Stomach (tissue), 8 donors: ENCODE measurements at regions not wholly inside any gene's neighbourhood (a gene's known extent, or its start where the extent isn't known, plus 50 kb on each side); places are given as distances from the start of the nearest gene placed in this dataset.

ENCODE experiments used
- DNase-seq, 2 donors: peaks; one replicate each; pipeline versions ENCODE4 v3.0.0 to v3.0.0-alpha.2; 2013 to 2019
- H3K27ac ChIP-seq, 5 donors: fragments of 200-600 bp in 4 of 5; sonication (generic) in 4 of 5; one replicate each; pipeline ENCODE4 v1.5.1; 2013 to 2019; ENCODE audit warnings: mild to moderate bottlenecking in 1 of 5, moderate library complexity in 1 of 5
- H3K27me3 ChIP-seq, 3 donors: fragments of 200-600 bp; sonication (generic); one replicate each; pipeline ENCODE4 v1.5.1; 2017 to 2019; ENCODE audit warnings: mixed run types in 1 of 3
- H3K36me3 ChIP-seq, 4 donors: fragments of 200-600 bp; sonication (generic); 1 replicate in 3 of 4; 2 replicates in 1 of 4; pipeline ENCODE4 v1.5.1; 2016 to 2019
- H3K4me1 ChIP-seq, 4 donors: fragments of 200-600 bp; sonication (generic); one replicate each; pipeline ENCODE4 v1.5.1; 2016 to 2019
- H3K4me3 ChIP-seq, 4 donors: fragments of 200-600 bp; sonication (generic) in 3 of 4; one replicate each; pipeline ENCODE4 v1.5.1; 2016 to 2019; ENCODE audit warnings: mild to moderate bottlenecking in 1 of 4
- H3K9me3 ChIP-seq, 4 donors: fragments of 200-600 bp; sonication (generic); one replicate each; pipeline ENCODE4 v1.5.1; 2016 to 2019
- EP300 ChIP-seq: sonication (generic); formaldehyde crosslinking; IDR thresholded peaks from one replicate; pipeline ENCODE4 v1.6.1; 2017; ENCODE audit warnings: antibody characterized with exemption
- POLR2A ChIP-seq, 4 donors: fragments of 450-650 bp; IDR thresholded peaks; one replicate each; pipeline ENCODE4 v1.6.1; 2016; ENCODE audit warnings: antibody characterized with exemption in 4 of 4, control low read depth in 2 of 4, mild to moderate bottlenecking in 1 of 4, moderate library complexity in 1 of 4
- POLR2AphosphoS5 ChIP-seq, 3 donors: sonication (generic); formaldehyde crosslinking; IDR thresholded peaks; one replicate each; pipeline ENCODE4 v1.6.1; 2016; ENCODE audit warnings: antibody characterized with exemption in 3 of 3
- WGBS, 5 donors: extraction: QIAGEN DNeasy Blood & Tissue Kit in 3 of 5; methylation state at CpG; one replicate each; pipeline versions ENCODE4 v1.1.5 to v1.1.7; 2013 to 2018; 5-methylcytosine and 5-hydroxymethylcytosine counted together
- intact Hi-C: fragments of 100-400 bp; cut with DNase I; formaldehyde crosslinking; loops from one replicate; pipeline ENCODE4 v1.15.1; 2023; ENCODE audit warnings: low total_unique reads
- TF ChIP-seq, protein P1 (sequence below), 7 experiments: fragments of 450-650 bp in 4 of 7; fragments of 200-600 bp in 3 of 7; sonication (generic) in 3 of 7; IDR thresholded peaks; one replicate each; pipeline ENCODE4 v1.5.1; 2016 to 2019; ENCODE audit warnings: antibody characterized with exemption in 7 of 7, control low read depth in 2 of 7, mild to moderate bottlenecking in 1 of 7
- donor health status: healthy with polysubstance abuse.
- donor health status: Bipolar disorder and iron deficiency.
- donor health status: healthy.

DNA sequence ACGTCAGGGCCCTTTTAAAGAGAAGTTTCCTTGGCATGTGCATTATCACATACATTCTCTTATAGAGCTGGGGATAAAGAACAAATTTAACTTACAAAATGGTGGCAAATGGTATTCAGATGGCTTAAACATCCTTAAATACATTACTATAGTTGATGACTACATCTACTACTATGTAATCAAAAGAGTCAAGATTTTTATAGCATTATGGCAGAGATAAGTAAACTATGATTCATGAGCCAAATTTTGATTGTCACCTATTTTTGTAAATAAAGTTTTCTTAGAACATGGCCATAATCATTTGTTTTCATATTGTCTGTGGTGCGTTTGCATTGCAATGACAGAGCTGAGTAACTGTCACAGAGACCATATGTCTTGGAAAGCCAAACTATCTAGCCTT is 1188.6 kb upstream of the TENM4 start:
- Histone ChIP-seq H3K27me3 (no peaks in the 10 kb centered on the region), H3K4me1 (no peaks in the 10 kb centered on the region), H3K9me3 (no peaks in the 10 kb centered on the region), H3K36me3 (no peaks in the 10 kb centered on the region), H3K4me3 (no peak overlapping the region), H3K27ac (no peak overlapping the region)
- TF ChIP-seq POLR2AphosphoS5 (IDR thresholded peaks at IDR 0.05) (no peak), POLR2A (IDR thresholded peaks at IDR 0.05) (no peak), EP300 (no peak)
- TF ChIP-seq, protein P1, sequence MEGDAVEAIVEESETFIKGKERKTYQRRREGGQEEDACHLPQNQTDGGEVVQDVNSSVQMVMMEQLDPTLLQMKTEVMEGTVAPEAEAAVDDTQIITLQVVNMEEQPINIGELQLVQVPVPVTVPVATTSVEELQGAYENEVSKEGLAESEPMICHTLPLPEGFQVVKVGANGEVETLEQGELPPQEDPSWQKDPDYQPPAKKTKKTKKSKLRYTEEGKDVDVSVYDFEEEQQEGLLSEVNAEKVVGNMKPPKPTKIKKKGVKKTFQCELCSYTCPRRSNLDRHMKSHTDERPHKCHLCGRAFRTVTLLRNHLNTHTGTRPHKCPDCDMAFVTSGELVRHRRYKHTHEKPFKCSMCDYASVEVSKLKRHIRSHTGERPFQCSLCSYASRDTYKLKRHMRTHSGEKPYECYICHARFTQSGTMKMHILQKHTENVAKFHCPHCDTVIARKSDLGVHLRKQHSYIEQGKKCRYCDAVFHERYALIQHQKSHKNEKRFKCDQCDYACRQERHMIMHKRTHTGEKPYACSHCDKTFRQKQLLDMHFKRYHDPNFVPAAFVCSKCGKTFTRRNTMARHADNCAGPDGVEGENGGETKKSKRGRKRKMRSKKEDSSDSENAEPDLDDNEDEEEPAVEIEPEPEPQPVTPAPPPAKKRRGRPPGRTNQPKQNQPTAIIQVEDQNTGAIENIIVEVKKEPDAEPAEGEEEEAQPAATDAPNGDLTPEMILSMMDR (IDR thresholded peaks at IDR 0.05): no peak
- intact Hi-C loops: no loop called here
- WGBS, 5 donors: 69 to 89% (median 80%) methylated on average over 2 of the region's 2 CpGs
- no peak for DNase-seq

DNA sequence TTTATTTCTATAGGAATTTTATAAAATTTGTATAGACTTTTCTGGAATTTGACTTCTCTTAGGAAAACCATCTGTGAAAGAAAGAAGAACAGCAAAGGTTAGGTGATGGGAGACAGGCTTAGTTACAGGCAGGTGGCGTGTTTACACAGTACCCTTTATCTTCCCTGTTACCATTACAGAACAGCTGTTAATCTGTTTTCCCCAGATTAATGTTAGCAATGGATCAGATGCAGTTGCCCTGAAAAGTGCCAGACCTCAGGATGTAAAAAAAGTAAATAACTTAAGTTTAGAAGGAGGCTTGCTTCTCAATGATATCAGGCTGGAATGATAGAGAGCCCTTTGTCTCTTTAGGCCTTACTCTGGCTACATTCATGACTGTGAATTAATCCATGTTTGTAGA is 1186.5 kb upstream of the TENM4 start:
- H3K9me3 ChIP-seq: no peaks in the 10 kb centered on the region
- TF ChIP-seq POLR2AphosphoS5 (IDR thresholded peaks at IDR 0.05) (no peak), POLR2A (IDR thresholded peaks at IDR 0.05) (no peak), EP300 (no peak)
- TF ChIP-seq, protein P1 (IDR thresholded peaks at IDR 0.05): no peak
- H3K4me3 ChIP-seq: no peak overlapping the region
- H3K36me3 ChIP-seq: no peaks in the 10 kb centered on the region
- H3K27ac ChIP-seq: no peak overlapping the region
- intact Hi-C loops: no loop called here
- DNase-seq: peak in 1 of 2 donors; percentile 5
- H3K4me1 ChIP-seq: no peaks in the 10 kb centered on the region
- no peaks in the 10 kb centered on the region for H3K27me3 ChIP-seq
- 77 to 88% (median 80%) methylated on average over 1 of the region's 1 CpG for WGBS, 5 donors

DNA sequence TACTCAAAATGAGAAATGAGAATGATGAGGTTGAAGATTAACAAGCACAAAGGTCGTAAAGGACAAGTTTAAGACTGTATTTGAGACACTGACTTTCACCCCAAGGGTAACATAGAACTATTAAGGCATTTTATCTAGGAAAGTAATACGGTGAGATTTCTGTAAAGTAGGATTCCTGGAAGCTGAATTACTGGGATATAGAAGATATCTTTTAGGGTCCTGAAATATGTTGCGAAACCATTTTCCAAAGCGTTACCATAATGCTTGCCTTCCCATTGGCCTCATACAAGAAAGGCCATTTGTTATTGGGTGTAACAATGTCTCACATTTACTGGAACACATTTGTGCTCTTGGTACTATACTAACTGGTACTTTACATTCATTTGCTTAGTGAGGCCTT is 1185.9 kb upstream of the TENM4 start:
- H3K4me3 ChIP-seq: no peak overlapping the region
- WGBS, 5 donors: 82 to 91% (median 86%) methylated on average over 4 of the region's 4 CpGs
- no peak for TF ChIP-seq POLR2A (IDR thresholded peaks at IDR 0.05)
- no peak for TF ChIP-seq EP300
- no peak for TF ChIP-seq POLR2AphosphoS5 (IDR thresholded peaks at IDR 0.05)
- TF ChIP-seq, protein P1 (IDR thresholded peaks at IDR 0.05): no peak
- intact Hi-C loops: no loop called here
- H3K9me3 ChIP-seq: no peaks in the 10 kb centered on the region
- no peak for DNase-seq
- H3K36me3 ChIP-seq: no peaks in the 10 kb centered on the region
- H3K27me3 ChIP-seq: no peaks in the 10 kb centered on the region
- H3K27ac ChIP-seq: no peak overlapping the region
- no peaks in the 10 kb centered on the region for H3K4me1 ChIP-seq

DNA sequence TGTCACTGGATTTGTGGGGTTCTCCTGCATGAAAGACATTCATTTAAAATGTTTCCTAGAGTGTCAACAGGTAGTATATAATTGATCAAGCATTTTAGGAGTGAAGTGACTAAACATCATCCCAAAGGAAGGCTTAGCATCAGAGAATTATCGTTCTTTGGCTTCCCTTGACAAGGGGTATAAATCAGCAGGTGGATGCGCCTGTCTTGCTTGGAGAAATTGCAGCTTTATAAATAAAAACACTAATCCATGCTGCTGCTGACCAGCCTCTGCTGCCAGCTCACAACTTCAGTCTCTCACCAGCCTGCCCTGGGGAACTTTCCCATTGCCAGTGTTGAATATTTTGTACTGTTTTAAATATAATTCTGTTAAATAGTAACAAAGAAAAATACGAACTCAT is 1184.7 kb upstream of the TENM4 start:
- 73 to 79% (median 76%) methylated on average over 3 of the region's 3 CpGs for WGBS, 5 donors
- H3K9me3 ChIP-seq: no peaks in the 10 kb centered on the region
- TF ChIP-seq, protein P1 (IDR thresholded peaks at IDR 0.05): no peak
- TF ChIP-seq POLR2A (IDR thresholded peaks at IDR 0.05) (no peak), POLR2AphosphoS5 (IDR thresholded peaks at IDR 0.05) (no peak), EP300 (no peak)
- intact Hi-C loops: no loop called here
- no peaks in the 10 kb centered on the region for H3K4me1 ChIP-seq
- no peak overlapping the region for H3K4me3 ChIP-seq
- H3K27ac ChIP-seq: no peak overlapping the region
- DNase-seq: no peak
- H3K36me3 ChIP-seq: no peaks in the 10 kb centered on the region
- no peaks in the 10 kb centered on the region for H3K27me3 ChIP-seq
